HepG2 (cell line): ENCODE measurements at regions not wholly inside any gene's neighbourhood (a gene's known extent, or its start where the extent isn't known, plus 50 kb on each side); places are given as distances from the start of the nearest gene placed in this dataset.

Experiments used
- ATAC-seq: fragments of 200-7000 bp; cut with Tn5 transposase; 3 replicates; pipeline ENCODE4 v1.9.1; 2020; ENCODE audit warnings: mild to moderate bottlenecking, moderate library complexity
- BruUV-seq: library from RNA; stranded (reverse); fragments of 400-500 nt; replicated peaks from 2 replicates; lab custom pipeline; 2021; lab: Mats Ljungman, UMichigan
- CTCF ChIA-PET: fragments of 300-600 bp; formaldehyde crosslinking; extraction: SDS; loops from one replicate; lab custom pipeline; 2021; ENCODE audit warnings: low total read pairs, inconsistent platforms, low intra/inter-chr PET ratio; lab: Yijun Ruan, JAX
- POLR2A ChIA-PET: fragments of 350-600 bp; sonication (Branson Sonifier 250); formaldehyde crosslinking; loops from one replicate; lab custom pipeline; 2020; ENCODE audit warnings: antibody characterized with exemption, inconsistent platforms; lab: Yijun Ruan, JAX
- DNase-seq: peaks from one replicate; pipeline ENCODE4 v3.0.0-alpha.2; 2015; ENCODE audit warnings: low spot score
- FAIRE-seq: peaks from 3 replicates; lab custom pipeline; 2011; peaks lifted over from hg19 to GRCh38; lab: Jason Lieb, UNC
- H2AFZ ChIP-seq: one replicate; pipeline ENCODE4 v1.6.1; 2011; ENCODE audit warnings: low read length, inconsistent platforms
- H3K27ac ChIP-seq: fragments of 300-600 bp; 3 replicates; pipeline ENCODE4 v1.8.0; 2011; ENCODE audit warnings: mixed run types, mild to moderate bottlenecking, mixed read lengths, low read length, inconsistent platforms; ENCODE audit not compliant: insufficient read depth; ENCODE audit errors: extremely low read length
- H3K27me3 ChIP-seq, 2 experiments: fragments of 200-600 bp in 1 of 2; 2 replicates in 1 of 2; 3 replicates in 1 of 2; pipeline versions ENCODE4 v1.6.0 to v1.8.0; 2011; ENCODE audit warnings: low read length in 2 of 2, mild to moderate bottlenecking in 2 of 2, moderate library complexity in 2 of 2, inconsistent platforms in 1 of 2; ENCODE audit not compliant: insufficient read depth in 2 of 2, control insufficient read depth in 1 of 2
- H3K36me3 ChIP-seq, 2 experiments: fragments of 200-600 bp in 1 of 2; replicated peaks in 1 of 2; 2 replicates in 1 of 2; 3 replicates in 1 of 2; pipeline versions ENCODE4 v1.5.1 to v1.8.0; 2011; ENCODE audit warnings: low read length in 2 of 2, inconsistent platforms in 1 of 2; ENCODE audit not compliant: insufficient read depth in 2 of 2, control insufficient read depth in 1 of 2
- H3K4me1 ChIP-seq: 2 replicates; pipeline ENCODE4 v1.5.1; 2012; ENCODE audit warnings: low read length, inconsistent platforms; ENCODE audit not compliant: insufficient read depth
- H3K4me2 ChIP-seq: 2 replicates; pipeline ENCODE4 v1.6.0; 2011; ENCODE audit warnings: low read depth, low read length, inconsistent platforms
- H3K4me3 ChIP-seq, 3 experiments: fragments of 200-600 bp in 1 of 3; sonication (generic), shearing (Covaris generic) in 1 of 3; replicated peaks in 1 of 3; 2 replicates each; pipeline ENCODE4 v1.5.1; 2011 to 2016; ENCODE audit warnings: low read length in 3 of 3, inconsistent platforms in 2 of 3, low read depth in 2 of 3, mild to moderate bottlenecking in 2 of 3, control low read depth in 1 of 3, mixed read lengths in 1 of 3; ENCODE audit not compliant: insufficient read depth in 1 of 3
- H3K79me2 ChIP-seq: one replicate; pipeline ENCODE4 v1.6.1; 2011; ENCODE audit warnings: low read length, inconsistent platforms; ENCODE audit not compliant: insufficient read depth
- H3K9ac ChIP-seq: 2 replicates; pipeline ENCODE4 v1.6.0; 2011; ENCODE audit warnings: mild to moderate bottlenecking, low read depth, low read length, inconsistent platforms; ENCODE audit not compliant: insufficient read depth
- H3K9me3 ChIP-seq: 2 replicates; pipeline ENCODE4 v1.5.1; 2012; ENCODE audit warnings: mild to moderate bottlenecking, low read length
- H4K20me1 ChIP-seq: 2 replicates; pipeline ENCODE4 v1.6.0; 2011; ENCODE audit warnings: inconsistent platforms, mild to moderate bottlenecking, low read length, moderate library complexity; ENCODE audit not compliant: insufficient read depth
- GTF3A ChIP-seq: sonication (generic); formaldehyde crosslinking; conservative IDR thresholded peaks from 2 replicates; pipeline ENCODE4 v1.4.0; 2020; ENCODE audit warnings: mild to moderate bottlenecking, missing genetic modification reagents
- HCFC1 ChIP-seq: fragments of 150-350 bp; IDR thresholded peaks from 2 replicates; pipeline ENCODE4 v1.6.1; 2014; ENCODE audit warnings: low read depth, low read length
- HNRNPH1 ChIP-seq: fragments of 200-400 bp; formaldehyde crosslinking; optimal IDR thresholded peaks from 2 replicates; pipeline ENCODE3; 2017; ENCODE audit warnings: mild to moderate bottlenecking, low read depth, low read length
- LRRFIP1 ChIP-seq: sonication (generic); formaldehyde crosslinking; conservative IDR thresholded peaks from 2 replicates; pipeline ENCODE4 v1.4.0; 2020; ENCODE audit warnings: missing genetic modification reagents
- REL ChIP-seq: sonication (generic); formaldehyde crosslinking; conservative IDR thresholded peaks from 2 replicates; pipeline ENCODE4 v1.8.0; 2022; ENCODE audit warnings: mild to moderate bottlenecking, missing genetic modification reagents, moderate library complexity
- SATB2 ChIP-seq: sonication (generic); formaldehyde crosslinking; IDR thresholded peaks from 2 replicates; pipeline ENCODE4 v1.5.0; 2020; ENCODE audit warnings: missing genetic modification reagents
- ZNF7 ChIP-seq: IDR thresholded peaks from 2 replicates; pipeline ENCODE4 v1.6.1; 2016; ENCODE audit warnings: missing biosample characterization, missing genetic modification reagents
- WGBS: methylation state at CpG from one replicate; pipeline ENCODE4 v1.1.6; 2017; ENCODE audit warnings: low lambda C conversion rate; 5-methylcytosine and 5-hydroxymethylcytosine counted together
- in situ Hi-C: cut with HindIII; loops from 2 replicates; pipeline ENCODE4 v1.10.0; 2017; ENCODE audit warnings: low pct_unique_long_range_greater_than_20kb; ENCODE audit not compliant: extremely low pct_ligation_motif_present
- intact Hi-C: fragments of 100-400 bp; cut with micrococcal nuclease; formaldehyde crosslinking; loops from one replicate; pipeline ENCODE4 v1.10.0; 2022; ENCODE audit not compliant: unreplicated experiment
- TF ChIP-seq, protein P1 (sequence below): sonication (generic); formaldehyde crosslinking; IDR thresholded peaks from 2 replicates; pipeline ENCODE4 v1.4.0; 2020; ENCODE audit warnings: missing genetic modification reagents, low read depth, mild to moderate bottlenecking, borderline replicate concordance

GRCh38 chr12:84480803-84481202 lies 431.8 kb downstream of the SLC6A15 start:
- FAIRE-seq, result no peak
- H4K20me1 ChIP-seq, result no peaks in the 10 kb centered on the region
- no TSS peak for BruUV-seq
- H3K4me2 ChIP-seq, result no peak overlapping the region
- ChIA-PET CTCF (no interaction called here), POLR2A (no interaction called here)
- no peak overlapping the region for H3K4me3 ChIP-seq
- H3K27me3 ChIP-seq, result no peaks in the 10 kb centered on the region
- H3K27ac ChIP-seq, result no peak overlapping the region
- 3% methylated on average over 3 of the region's 3 CpGs for WGBS
- ATAC-seq, result no peak
- DNase-seq, result no peak
- in situ Hi-C loops (no loop called here), intact Hi-C loops (no loop called here)
- H3K9ac ChIP-seq, result no peak overlapping the region
- no peak overlapping the region for H2AFZ ChIP-seq
- H3K9me3 ChIP-seq, result no peaks in the 10 kb centered on the region
- no peaks in the 10 kb centered on the region for H3K4me1 ChIP-seq
- no peak for TF ChIP-seq ZNF7
- TF ChIP-seq GTF3A (CRISPR knock-in tag), result no peak
- TF ChIP-seq HNRNPH1, result no peak
- TF ChIP-seq SATB2 (CRISPR knock-in tag), result no peak
- TF ChIP-seq, protein P1, sequence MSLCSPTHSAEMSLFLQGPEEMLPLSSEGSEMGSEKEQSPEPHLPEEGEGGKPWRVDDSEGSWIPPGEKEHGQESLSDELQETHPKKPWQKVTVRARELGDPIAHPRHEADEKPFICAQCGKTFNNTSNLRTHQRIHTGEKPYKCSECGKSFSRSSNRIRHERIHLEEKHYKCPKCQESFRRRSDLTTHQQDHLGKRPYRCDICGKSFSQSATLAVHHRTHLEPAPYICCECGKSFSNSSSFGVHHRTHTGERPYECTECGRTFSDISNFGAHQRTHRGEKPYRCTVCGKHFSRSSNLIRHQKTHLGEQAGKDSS (CRISPR knock-in tag), result no peak
- TF ChIP-seq LRRFIP1 (CRISPR knock-in tag), result no peak
- TF ChIP-seq REL (CRISPR knock-in tag), result no peak
- no peak for TF ChIP-seq HCFC1
- H3K79me2 ChIP-seq, result no peaks in the 10 kb centered on the region
- no peaks in the 10 kb centered on the region for H3K36me3 ChIP-seq
